Loucy (cell line): ENCODE measurements at regions not wholly inside any gene's neighbourhood (a gene's known extent, or its start where the extent isn't known, plus 50 kb on each side); places are given as distances from the start of the nearest gene placed in this dataset.

ENCODE experiments used
- H2AFZ ChIP-seq: fragments of 200-600 bp; sonication (generic); 2 replicates; pipeline ENCODE4 v1.6.0; 2016; ENCODE audit warnings: antibody characterized with exemption, mild to moderate bottlenecking, low read length, moderate library complexity
- H3F3A ChIP-seq: fragments of 200-600 bp; 2 replicates; pipeline ENCODE4 v1.6.0; 2016; ENCODE audit warnings: antibody characterized with exemption, low read depth, mild to moderate bottlenecking
- H3K27me3 ChIP-seq: fragments of 200-600 bp; sonication (generic); 2 replicates; pipeline ENCODE4 v1.6.1; 2014; ENCODE audit warnings: low read length, mild to moderate bottlenecking; ENCODE audit not compliant: insufficient read depth, poor library complexity, severe bottlenecking
- H3K36me3 ChIP-seq: fragments of 200-600 bp; sonication (generic); 2 replicates; pipeline ENCODE4 v1.6.1; 2016; ENCODE audit warnings: low read length; ENCODE audit not compliant: insufficient read depth
- H3K4me1 ChIP-seq: fragments of 200-600 bp; sonication (generic); 2 replicates; pipeline ENCODE4 v1.5.1; 2014; ENCODE audit warnings: low read length, mild to moderate bottlenecking; ENCODE audit not compliant: insufficient read depth, poor library complexity, severe bottlenecking
- H3K4me2 ChIP-seq: fragments of 200-600 bp; sonication (generic); 2 replicates; pipeline ENCODE4 v1.6.0; 2014; ENCODE audit warnings: antibody characterized with exemption, low read length, low read depth, mild to moderate bottlenecking; ENCODE audit not compliant: poor library complexity, severe bottlenecking
- H3K4me3 ChIP-seq: fragments of 200-600 bp; sonication (generic); 2 replicates; pipeline ENCODE4 v1.5.1; 2014; ENCODE audit warnings: low read length, mild to moderate bottlenecking, mixed read lengths; ENCODE audit not compliant: poor library complexity, severe bottlenecking
- H3K79me2 ChIP-seq: fragments of 200-600 bp; sonication (generic); 2 replicates; pipeline ENCODE4 v1.6.1; 2014; ENCODE audit warnings: low read length; ENCODE audit not compliant: insufficient read depth
- H3K9ac ChIP-seq: fragments of 200-600 bp; sonication (generic); 2 replicates; pipeline ENCODE4 v1.6.0; 2014; ENCODE audit warnings: mild to moderate bottlenecking, low read depth, low read length, moderate library complexity; ENCODE audit not compliant: poor library complexity, severe bottlenecking
- H3K9me2 ChIP-seq: fragments of 200-600 bp; sonication (generic); replicated peaks from 2 replicates; pipeline ENCODE4 v1.6.1; 2016; ENCODE audit warnings: low read depth, low read length, mixed read lengths
- H3K9me3 ChIP-seq: fragments of 200-600 bp; sonication (generic); 2 replicates; pipeline ENCODE4 v1.6.1; 2014; ENCODE audit warnings: mild to moderate bottlenecking, antibody characterized with exemption, low read length, low read depth; ENCODE audit not compliant: insufficient read depth
- H4K20me1 ChIP-seq: fragments of 200-600 bp; sonication (generic); 2 replicates; pipeline ENCODE4 v1.6.0; 2014; ENCODE audit warnings: antibody characterized with exemption, low read length, mild to moderate bottlenecking; ENCODE audit not compliant: insufficient read depth, poor library complexity, severe bottlenecking
- EZH2phosphoT487 ChIP-seq: fragments of 200-600 bp; IDR thresholded peaks from 2 replicates; pipeline ENCODE4 v1.6.1; 2018; ENCODE audit warnings: antibody characterized with exemption, mild to moderate bottlenecking, moderate library complexity, borderline replicate concordance
- TF ChIP-seq, protein P1 (sequence below): fragments of 200-600 bp; sonication (generic); conservative IDR thresholded peaks from 2 replicates; pipeline ENCODE4 v1.5.1; 2014; ENCODE audit warnings: mild to moderate bottlenecking, antibody characterized with exemption, low read length

DNA sequence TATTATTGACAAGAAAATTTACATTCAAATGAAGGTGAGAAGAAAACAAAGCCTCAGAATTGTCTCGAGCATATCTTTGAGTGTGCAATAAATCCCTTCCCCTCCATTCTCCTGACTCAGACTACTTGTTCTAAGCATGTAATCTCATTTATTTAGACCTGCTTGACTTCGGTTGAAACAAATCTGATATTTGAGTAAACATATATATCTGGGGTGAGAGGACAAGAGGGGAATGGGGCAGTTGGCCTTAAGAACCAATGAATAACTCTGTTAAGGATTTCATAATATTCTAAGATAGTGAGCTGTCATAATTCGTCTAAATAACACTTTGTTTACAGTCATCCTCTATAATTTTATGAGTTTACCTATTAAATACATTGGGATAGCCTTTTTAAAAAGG, 142.7 kb downstream of the SIPA1L2 start:
- no peaks in the 10 kb centered on the region for H3K79me2 ChIP-seq

GRCh38 chr1:232486454-232487207, 143.3 kb downstream of the SIPA1L2 start:
- Histone ChIP-seq H4K20me1 (no peaks in the 10 kb centered on the region), H3F3A (no peaks in the 10 kb centered on the region), H3K4me1 (no peaks in the 10 kb centered on the region), H3K9ac (no peak overlapping the region), H3K79me2 (no peaks in the 10 kb centered on the region), H3K36me3 (peaks cover 47% of the 10 kb centered on the region; the same call in 1 of the 2 replicates), H3K27me3 (no peaks in the 10 kb centered on the region), H3K4me2 (no peak overlapping the region), H3K4me3 (no peak overlapping the region), H3K9me2 (no peaks in the 10 kb centered on the region), H3K9me3 (no peaks in the 10 kb centered on the region), H2AFZ (no peak overlapping the region)
- TF ChIP-seq EZH2phosphoT487: no peak
- TF ChIP-seq, protein P1, sequence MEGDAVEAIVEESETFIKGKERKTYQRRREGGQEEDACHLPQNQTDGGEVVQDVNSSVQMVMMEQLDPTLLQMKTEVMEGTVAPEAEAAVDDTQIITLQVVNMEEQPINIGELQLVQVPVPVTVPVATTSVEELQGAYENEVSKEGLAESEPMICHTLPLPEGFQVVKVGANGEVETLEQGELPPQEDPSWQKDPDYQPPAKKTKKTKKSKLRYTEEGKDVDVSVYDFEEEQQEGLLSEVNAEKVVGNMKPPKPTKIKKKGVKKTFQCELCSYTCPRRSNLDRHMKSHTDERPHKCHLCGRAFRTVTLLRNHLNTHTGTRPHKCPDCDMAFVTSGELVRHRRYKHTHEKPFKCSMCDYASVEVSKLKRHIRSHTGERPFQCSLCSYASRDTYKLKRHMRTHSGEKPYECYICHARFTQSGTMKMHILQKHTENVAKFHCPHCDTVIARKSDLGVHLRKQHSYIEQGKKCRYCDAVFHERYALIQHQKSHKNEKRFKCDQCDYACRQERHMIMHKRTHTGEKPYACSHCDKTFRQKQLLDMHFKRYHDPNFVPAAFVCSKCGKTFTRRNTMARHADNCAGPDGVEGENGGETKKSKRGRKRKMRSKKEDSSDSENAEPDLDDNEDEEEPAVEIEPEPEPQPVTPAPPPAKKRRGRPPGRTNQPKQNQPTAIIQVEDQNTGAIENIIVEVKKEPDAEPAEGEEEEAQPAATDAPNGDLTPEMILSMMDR: no peak

More for the DNA sequence above, 142.7 kb downstream of the SIPA1L2 start:
- H4K20me1 ChIP-seq: no peaks in the 10 kb centered on the region
- no peaks in the 10 kb centered on the region for H3K27me3 ChIP-seq
- no peak overlapping the region for H3K9ac ChIP-seq
- no peak overlapping the region for H3K4me3 ChIP-seq
- H3K9me3 ChIP-seq: no peaks in the 10 kb centered on the region
- no peaks in the 10 kb centered on the region for H3F3A ChIP-seq
- peaks cover 46% of the 10 kb centered on the region; the same call in 1 of the 2 replicates for H3K36me3 ChIP-seq
- no peaks in the 10 kb centered on the region for H3K9me2 ChIP-seq
- H2AFZ ChIP-seq: no peak overlapping the region
- TF ChIP-seq EZH2phosphoT487: no peak
- TF ChIP-seq, protein P1: no peak
- H3K4me1 ChIP-seq: no peaks in the 10 kb centered on the region
- no peak overlapping the region for H3K4me2 ChIP-seq

DNA sequence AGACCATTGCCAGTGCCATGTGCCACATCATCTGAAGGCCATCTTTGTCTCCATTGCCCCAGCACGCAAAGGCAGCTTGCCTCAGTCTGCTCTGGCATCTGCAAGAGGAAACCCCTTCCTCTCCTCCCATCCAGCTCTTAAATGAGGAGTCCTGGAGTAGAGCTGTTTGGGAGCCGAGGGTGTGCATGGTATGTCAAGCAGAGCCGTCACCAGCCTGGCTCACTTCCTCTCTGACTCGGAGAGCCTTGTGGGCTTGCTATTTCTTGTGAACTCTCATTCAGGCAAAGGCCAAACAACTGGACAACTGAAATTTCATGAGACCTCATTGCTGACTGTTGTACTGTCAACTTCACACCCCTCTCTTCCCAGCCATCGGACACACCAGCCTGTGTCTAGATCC, 143.9 kb downstream of the SIPA1L2 start:
- Histone ChIP-seq H3K36me3 (peaks cover 41% of the 10 kb centered on the region; the same call in 1 of the 2 replicates), H3F3A (no peaks in the 10 kb centered on the region), H3K79me2 (no peaks in the 10 kb centered on the region), H3K4me3 (no peak overlapping the region), H3K9me3 (no peaks in the 10 kb centered on the region), H3K9me2 (no peaks in the 10 kb centered on the region), H2AFZ (no peak overlapping the region), H3K27me3 (no peaks in the 10 kb centered on the region), H4K20me1 (no peaks in the 10 kb centered on the region), H3K4me1 (no peaks in the 10 kb centered on the region), H3K9ac (no peak overlapping the region), H3K4me2 (no peak overlapping the region)
- TF ChIP-seq EZH2phosphoT487: no peak
- TF ChIP-seq, protein P1: no peak
